GM21515 (cell line): ENCODE measurements at regions not wholly inside any gene's neighbourhood (a gene's known extent, or its start where the extent isn't known, plus 50 kb on each side); places are given as distances from the start of the nearest gene placed in this dataset.

ENCODE experiments used
- ATAC-seq: cut with Tn5 transposase; IDR thresholded peaks from one replicate; pipeline ENCODE4 v1.9.1; 2021; ENCODE audit not compliant: unreplicated experiment

DNA sequence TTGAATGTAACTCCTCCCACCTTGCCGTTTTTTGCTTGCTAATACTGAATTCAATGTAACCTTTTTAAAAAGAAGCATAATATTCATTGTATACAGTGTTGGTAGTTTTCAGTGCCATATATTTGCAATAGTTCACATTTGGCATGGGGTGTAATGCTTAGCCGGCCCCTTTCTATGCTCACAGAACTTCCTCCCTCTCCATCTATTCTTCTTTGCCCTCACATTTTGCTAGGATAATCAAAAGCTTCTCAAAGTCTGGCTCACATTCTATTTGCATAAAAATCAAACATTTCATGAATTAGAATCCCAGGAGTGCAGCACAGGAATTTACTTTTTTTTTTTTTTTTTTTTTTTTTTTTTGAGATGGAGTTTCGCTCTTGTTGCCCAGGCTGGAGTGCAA, 226.3 kb upstream of the MPDZ start:
- ATAC-seq = no peak

DNA sequence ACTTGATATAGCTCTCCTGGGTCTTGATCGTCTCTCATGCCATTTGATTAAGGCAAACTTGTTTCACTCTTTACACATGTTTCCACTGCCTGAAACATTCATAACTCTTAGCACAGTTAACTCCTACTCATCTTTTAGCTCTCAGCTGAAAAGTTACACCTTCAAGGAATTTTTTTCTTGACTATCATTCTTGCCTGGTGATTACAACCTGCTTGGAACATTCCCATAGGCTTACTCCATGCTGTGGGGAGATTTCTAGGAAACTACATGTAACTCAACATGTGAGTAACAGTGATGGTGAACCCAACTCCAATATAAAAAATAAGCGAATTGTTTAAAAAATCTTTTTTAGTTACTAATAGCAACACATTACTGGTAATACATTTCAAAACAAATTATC, 224.1 kb upstream of the MPDZ start:
- ATAC-seq = no peak

DNA sequence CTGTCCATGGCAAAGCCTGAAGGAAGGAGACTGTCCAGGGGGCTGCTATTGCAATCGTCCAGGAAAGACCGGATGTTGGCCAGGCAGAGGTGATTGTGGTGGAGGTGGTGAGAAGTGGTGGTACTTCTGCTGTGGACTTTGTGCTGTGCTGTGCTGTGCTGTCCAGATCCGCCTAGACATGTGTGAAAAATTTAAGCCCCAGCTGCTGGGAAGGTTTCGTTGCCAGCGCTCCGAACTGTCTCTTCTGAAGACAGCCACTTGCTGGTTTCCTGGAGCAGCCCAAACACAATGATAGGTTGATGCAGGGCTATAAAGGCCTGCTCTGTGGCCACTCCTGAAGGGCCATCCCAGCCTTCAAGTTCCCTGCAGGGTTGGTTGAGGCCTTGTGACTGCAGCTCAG, 223.0 kb upstream of the MPDZ start:
- ATAC-seq = no peak

DNA sequence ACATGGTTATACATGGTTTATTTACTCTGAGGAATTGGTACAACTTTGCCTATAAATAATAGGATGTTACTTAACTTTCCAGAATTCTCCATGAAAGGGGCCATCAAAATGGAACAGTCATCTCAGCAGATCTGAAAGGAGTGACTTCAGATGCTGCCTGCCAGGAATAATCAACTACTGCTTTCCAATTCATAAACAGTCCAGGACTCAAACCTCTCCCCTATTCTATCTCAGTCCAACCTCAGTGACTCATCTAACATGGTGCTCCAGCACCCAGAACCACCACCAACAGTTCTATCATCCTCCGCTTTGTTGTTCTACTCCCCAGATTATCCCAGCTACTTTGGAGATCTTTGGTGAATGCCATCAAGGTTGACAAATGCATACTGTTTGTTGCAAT, 221.5 kb upstream of the MPDZ start:
- ATAC-seq = no peak

DNA sequence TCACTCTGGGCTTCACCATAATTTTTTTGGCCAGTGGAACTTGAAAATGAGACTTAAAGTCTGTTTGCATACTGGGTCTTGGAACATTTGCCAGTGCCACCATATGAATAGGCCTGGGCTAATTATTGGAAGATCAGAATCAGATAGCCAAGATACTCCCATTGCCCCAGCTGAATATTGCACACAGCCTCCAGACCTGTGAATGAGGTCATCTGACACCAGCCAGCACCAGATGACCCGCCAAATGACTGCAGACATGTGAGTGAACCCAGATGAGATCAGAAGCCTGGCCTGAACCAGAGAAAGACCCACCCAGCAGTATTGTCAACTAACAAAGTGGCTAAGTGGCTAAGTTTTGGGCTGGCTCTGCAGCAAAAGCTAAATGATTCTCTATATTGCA, 220.5 kb upstream of the MPDZ start:
- ATAC-seq = no peak

DNA sequence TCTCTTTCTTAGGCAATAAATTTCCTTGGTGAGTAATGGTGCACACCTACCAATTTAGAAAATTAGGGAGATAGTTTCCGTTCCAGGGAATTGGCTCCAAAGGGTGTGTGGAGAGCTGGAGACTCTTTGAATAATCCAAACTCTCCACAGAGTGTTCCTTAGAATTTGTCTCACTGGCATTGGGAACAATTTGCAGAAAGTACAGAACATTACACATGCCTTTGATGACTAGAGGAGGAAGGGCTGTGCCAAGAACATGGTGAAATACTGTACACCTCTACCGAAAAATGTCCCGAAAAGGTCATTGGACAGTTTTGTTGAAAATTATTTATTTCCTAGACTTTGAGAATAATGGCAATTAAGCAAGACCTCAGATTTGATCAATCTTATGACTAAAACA, 214.2 kb upstream of the MPDZ start:
- ATAC-seq = no peak

DNA sequence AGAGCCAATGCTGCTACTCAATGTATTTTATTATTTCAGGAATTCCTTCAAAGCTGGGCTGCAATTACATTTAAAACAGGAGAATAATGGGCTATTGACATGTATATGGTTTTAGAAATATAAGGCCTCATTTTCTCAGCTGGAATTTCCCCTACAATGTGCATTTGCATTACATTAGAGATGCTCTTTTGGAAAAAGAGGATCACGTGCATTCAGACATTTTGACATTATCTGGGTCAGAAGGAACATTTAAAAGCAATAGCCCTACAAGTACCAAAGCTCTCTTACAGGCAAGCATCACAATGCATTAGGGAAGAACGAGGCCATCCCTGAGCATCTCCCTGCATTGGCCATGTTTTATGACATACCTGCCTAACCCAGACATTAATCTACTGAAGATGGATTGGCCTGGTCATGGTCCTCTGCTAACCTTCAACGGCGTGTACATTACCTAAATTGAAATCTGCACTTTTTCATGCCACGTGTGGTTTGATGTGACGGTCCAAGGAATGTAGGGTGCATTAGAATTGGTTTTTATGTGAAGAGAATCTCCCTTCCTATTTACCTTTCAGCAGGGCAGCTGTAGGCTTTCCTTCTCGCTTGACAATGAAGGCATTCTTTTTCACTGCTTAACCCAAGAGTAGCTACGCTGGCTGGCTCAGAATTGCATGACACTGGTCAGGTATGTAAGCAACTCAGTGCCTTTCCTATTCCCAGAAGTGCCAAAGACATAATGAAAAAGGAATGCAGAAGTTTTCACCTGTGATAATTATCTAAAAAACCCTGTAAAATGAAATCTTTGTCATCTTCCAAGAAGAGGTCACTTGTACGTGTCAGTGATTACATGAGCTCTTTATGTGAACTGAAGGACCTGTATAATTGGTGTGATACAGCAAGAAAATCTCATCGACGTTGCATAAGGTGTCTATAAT, 212.3 kb upstream of the MPDZ start:
- ATAC-seq = no peak

DNA sequence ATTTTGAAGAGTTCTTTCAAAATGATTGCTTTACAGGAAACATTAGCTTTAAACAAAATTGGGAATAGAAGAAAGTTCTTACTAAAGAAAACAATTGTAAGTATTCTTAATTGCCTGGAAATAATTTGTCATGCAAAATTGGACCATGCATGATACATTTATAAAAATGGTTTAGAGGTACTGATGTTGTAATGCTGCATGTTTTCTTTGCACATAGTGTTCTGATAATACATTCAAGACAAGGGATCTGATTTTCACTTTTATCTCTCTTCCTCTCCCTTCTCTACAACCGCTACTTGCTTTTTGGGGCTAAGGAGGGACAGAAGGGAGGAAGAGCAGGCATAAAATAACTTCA, 211.6 kb upstream of the MPDZ start:
- ATAC-seq = no peak

DNA sequence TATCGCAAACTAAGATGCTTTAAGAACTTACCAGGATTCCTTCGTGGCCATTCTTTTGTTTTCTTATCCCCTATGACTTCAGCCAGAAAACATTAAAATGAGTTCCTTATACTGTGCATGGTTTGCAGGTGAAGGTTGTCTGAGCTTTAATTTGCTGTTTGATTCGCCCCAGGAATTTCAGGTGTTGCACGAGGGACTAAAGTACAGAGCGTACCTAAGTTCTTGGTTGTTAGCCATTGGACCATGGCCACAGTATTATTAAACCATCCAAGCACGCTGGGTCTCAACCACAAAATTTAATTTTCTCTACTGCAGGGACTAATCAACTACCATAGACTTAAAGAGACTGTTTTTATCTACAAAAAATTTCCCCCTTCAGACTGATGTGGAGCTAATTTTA, 208.4 kb upstream of the MPDZ start:
- ATAC-seq = no peak

DNA sequence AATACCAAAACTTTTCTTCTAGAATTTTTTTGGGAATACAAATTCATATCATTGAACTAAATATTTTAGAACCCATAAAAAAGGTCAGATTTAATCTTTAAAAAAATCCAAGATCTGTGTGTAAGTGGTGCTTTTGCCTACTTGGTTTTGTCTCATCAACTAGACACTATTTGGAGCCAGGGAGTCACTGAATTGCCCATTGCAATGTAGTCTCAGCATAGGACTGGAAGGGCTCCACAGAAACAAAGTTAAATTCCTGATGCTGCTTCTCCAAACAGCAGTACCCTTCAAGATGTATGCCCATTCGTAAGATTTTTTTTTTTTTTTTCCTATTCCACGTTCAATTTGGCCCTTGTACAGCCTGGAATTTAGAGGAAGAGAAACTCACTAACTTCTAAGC, 208.0 kb upstream of the MPDZ start:
- no peak for ATAC-seq

DNA sequence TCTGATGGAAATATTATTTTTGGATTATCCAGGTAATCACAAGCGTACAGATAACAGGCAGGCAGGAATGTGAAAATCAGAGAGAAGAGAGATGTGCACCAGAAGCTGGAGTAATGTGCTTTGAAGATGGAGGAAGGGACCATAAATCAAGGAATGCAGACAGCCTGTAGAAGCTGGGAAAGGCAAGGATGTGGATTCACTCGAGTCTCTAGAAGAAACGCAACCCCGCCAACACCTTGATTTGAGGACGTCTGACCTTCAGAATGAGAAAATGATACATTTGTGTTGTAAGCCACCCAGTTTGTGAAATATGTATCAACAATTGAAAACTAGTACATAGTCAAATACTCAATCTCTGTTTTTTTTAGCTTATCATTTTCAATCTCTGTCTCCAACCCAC, 207.6 kb upstream of the MPDZ start:
- ATAC-seq = no peak

DNA sequence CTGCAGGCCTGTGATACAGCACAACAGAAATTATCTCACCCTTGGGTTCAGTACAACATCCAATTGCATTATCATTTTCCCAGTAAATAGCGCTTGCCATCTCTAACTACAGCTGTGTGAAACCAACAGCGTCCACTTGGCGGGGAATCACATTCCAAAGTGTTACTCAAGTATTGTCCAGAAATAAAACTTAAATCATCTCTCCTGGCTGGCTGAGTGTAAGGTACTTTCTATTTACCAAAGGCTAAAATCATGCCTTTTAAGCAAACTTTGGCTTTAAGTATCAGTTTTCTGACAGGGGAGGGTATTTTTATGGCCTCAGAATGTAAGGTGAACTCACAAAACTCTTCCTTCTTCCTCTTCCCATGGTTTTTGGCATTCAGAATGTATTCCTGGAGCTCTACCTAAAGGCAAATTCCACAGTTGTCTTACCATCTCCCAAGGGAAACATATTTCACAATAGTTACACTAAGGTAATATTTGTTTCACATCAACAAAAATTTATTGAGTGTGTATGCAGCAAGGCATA, 205.6 kb upstream of the MPDZ start:
- no peak for ATAC-seq

DNA sequence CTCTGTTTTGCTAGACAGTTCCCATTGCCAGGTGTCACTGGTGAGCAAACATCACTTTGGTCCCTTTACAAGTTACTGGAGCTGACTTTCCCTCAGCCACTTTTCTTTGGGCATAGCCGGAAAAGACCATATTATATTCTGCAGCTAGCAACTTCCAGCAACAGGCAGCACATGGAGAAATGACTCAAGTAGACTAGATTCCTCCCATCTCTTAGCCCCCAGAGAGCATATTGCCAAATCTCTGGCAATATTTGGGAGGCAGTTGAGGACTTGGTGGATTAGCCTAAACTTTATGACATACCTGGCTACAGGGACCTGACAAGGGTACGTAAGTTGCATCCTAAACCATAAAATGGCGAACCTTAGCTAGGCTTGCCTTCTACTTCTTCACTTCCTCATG, 204.7 kb upstream of the MPDZ start:
- no peak for ATAC-seq

DNA sequence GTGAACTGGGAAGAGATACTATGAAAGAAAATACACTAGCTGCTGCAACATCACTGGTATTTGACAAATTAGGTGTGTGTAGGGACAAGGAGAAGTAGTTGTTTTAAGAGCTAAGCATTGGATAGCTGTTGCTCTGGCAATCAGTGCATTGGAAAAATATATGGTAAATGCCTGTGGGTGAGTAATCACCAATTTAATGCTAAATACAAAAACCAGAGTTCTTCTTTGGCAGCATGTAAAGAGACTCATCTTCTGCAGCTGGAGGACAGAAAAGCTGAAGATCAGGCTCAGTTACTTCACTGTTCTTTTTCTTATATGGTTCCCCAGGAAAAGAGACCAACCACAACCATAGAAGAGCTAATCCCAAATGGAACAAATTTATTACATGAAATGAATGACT, 201.8 kb upstream of the MPDZ start:
- ATAC-seq = no peak

DNA sequence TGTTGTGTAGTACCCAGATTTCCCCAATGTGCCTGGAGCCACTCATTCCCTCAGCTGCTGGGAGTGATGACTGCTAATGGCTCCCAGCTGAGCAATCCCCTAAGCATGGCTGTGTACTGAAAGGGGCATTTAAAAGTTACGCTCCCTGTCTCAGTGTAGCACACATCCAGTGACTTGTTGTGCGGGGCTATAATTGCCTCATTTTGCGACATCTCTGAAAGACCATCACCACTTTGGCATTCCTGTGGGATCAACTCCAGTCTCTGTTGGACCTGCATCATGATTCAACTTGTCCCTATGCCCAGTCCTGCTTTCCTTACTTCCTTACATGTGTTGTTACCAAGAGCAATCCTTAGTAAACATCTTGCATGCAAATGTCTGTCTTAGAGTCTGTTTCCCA, 201.2 kb upstream of the MPDZ start:
- ATAC-seq = no peak

DNA sequence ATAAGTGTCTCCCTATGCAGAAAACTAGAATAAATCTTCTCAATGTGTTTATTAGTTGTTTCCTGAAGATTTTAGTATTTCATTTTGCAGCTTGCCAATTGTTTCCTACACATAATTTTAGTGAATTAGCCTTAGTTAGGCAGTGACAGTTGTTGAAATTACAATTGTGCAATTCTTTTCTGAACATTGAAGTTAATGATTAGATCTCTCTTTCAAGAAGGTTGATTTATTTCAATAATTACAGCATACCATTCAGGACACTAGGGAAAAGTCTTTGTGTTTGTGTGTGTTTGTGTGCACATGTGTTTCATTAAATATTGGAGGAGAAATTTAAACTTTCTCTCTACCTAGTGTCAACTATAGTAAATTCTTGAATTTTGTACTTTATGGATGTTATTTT, 199.6 kb upstream of the MPDZ start:
- no peak for ATAC-seq

DNA sequence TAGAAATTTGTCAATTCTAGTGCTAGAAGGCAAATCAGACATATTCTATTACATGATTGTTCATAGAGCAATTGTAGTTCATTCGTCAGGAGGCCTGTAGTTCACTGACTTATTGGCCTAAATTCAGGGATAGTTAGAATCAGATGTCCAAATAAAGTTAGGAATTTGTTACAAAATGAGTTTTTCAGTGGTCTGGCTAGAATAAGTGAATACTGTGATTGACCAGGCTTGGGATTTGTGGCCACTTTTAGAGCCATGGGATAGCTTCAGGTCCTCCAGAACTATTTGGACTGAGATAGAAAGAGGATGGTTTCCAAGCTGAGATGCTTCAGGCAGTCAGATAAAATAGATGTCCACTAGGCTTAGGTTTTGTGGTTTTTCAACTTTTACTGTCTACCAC, 199.1 kb upstream of the MPDZ start:
- no peak for ATAC-seq

DNA sequence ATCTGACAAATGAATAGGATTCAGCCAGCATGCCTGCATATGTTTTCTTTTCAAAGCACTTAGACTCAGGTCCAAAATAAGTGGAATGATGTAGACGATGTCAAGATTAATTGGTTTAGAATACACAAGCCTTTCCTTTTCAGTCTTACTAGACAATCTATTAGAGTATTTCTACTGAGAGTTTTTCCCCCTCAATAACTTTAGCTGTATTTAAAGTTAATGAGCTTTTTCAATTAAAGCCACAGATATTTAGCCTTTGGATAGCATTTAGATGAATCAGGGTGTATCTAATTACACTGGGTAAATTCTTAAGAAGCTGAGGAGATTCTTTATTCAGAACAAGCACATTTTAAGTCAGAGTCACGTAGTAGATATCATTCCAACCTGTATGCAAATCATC, 198.7 kb upstream of the MPDZ start:
- ATAC-seq = no peak

DNA sequence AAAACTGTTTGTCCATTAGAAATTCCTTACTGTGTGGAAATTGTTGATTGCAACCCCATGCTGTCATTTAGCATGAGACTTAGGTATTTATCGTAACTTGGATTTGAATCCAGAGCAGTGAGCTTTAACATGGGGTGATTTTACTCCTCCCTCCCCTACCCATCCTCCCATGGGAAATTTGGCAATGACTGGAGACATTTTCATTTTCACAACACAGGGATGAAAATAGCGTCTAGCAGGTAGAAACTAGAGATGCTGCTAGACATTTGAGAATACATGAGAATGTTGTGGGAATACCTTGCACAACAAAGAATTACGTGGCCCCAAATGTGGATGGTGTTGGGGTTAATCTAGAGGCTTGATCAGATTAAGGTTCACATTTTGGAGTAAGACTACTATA, 191.3 kb upstream of the MPDZ start:
- no peak for ATAC-seq

DNA sequence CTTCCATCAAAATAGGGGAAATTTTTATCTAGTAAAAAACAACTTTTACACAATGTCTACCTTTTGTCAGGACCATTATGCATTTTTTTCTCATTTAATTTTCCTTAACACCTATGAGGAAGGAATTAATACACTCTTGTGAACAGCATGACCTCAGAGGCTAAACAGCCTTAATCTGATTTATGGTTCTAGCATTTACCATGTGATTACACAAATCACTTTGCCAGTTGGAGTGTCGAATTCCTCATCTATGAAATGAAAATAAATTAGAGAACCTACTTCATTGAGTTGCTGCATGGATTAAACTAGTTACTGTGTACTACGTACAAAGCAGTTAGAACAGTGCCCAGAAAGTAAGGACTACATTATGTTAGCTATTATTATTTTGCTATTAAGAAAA, 187.7 kb upstream of the MPDZ start:
- no peak for ATAC-seq

DNA sequence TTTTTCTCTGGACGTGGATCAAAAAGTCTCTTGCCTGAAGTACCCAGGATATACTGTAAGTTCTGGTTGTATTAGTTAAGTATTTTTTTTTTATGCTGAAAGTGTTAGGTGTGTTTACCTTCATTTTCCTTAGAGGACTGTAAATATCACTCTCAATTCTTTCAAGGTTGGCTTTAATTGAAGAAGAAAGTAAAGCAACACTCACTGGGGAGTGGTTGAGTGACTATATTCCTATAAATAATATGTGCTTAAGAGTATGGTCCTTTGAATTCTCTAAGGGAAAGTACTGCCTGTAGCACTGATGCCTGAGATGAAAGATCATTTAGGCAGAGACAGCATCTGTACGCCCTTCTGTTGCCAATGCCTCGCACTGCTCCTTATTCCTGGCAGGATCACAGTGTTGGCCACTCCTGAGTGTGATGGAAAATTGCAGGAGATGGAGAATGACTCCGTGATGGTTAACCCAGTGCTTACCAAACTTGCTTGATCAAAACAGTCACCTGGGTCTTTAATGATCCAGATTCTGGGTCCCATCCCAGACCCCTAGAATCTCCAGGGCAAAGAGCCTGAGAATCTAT, 182.0 kb upstream of the MPDZ start:
- ATAC-seq = no peak

DNA sequence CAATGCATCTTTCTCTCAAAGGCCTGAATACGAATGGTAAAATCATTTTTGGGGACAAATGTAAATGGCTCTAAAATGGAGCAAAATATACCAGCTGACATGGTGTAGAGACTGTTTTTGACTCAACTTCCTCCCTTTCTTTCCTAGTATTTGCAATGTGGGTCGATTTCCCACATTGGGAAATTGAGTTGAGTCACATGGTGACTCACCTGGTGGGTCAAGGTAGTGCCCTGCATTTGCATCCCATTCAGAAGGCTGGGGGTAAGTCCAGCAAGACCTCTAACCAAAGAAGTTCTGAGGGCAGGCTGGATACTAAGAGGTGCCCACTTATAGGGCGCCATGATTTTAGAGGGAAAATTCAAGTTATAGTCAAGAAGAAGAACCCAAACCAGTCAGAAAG, 179.6 kb upstream of the MPDZ start:
- no peak for ATAC-seq

DNA sequence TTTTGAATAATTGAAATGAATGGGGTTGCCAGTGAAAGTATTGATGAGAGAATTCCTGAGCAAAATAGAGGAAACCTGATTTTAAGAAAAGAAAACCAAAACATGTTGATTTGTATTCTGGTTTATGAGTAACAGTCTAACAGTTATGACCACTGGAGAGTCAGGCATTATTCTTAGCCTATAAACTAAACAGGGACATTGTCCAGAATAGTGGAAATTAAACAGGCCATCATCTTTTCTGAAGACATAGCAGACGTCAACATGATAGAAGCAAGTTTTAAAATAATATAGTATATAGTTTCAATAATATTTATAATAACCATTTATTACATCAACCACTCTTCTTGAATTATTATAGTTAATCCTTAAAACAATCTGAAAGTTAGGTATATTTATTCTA, 178.3 kb upstream of the MPDZ start:
- no peak for ATAC-seq
